ENCODE measurements at regions not wholly inside any gene's neighbourhood (a gene's known extent, or its start where the extent isn't known, plus 50 kb on each side); places are given as distances from the start of the nearest gene placed in this dataset.

DNA sequence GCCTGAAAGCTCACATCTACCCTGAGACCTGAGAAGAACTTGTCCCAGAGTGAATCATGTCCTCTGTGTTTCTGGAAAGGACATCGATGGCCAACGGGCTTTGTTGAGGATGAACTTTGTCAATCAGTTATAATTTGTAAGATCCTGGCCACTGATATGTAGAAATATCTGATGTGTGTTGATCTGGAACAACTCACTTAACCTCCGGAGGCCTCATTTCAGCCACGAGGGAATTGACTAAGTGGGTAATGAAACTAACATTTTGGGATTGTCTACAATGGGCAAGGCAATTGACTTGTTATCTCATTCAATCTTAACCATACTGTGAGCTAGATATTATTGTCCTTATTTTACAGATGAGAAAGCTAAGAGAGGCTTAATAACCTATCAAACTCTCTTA is 468.1 kb upstream of the NRP1 start:
- POLR2A ChIA-PET: no interaction called here
- intact Hi-C loops (cut with DNase I, micrococcal nuclease): no loop called here
- ATAC-seq (no peak), DNase-seq (no peak)
- Mint-ChIP-seq H3K4me3 (no peak overlapping the region), H3K9me3 (ENCODE audit: low read depth) (peaks cover 2% of the 10 kb centered on the region), H3K27me3 (no peaks in the 10 kb centered on the region), H3K4me1 (no peaks in the 10 kb centered on the region), H3K27ac (no peak overlapping the region), H3K36me3 (ENCODE audit: low read depth) (no peaks in the 10 kb centered on the region)
- CTCF ChIA-PET: no interaction called here

DNA sequence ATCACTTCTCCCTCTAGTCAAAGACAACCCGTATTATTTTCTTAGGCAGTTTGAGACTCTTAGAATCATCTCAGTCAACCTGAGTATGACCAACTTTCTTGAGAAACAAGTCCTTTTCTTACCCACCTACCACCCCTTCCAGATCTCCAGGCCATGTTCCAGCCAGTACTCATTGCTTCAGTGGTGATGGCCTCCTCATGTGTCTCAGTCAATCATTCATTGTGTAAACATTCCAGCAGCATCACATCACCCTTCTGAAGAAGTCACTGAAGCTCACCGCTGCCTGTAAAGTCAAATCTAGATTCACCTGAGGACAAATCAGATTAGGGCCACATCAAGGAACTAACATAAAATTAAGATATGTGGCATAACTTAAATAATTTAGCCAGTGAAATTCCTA is 467.2 kb upstream of the NRP1 start:
- Mint-ChIP-seq H3K9me3 (ENCODE audit: low read depth) (peaks cover under 1% of the 10 kb centered on the region), H3K36me3 (ENCODE audit: low read depth) (no peaks in the 10 kb centered on the region), H3K27ac (no peak overlapping the region), H3K4me1 (no peaks in the 10 kb centered on the region), H3K27me3 (no peaks in the 10 kb centered on the region), H3K4me3 (no peak overlapping the region)
- ChIA-PET CTCF (no interaction called here), POLR2A (no interaction called here)
- DNase-seq: no peak
- no peak for ATAC-seq
- intact Hi-C loops (cut with DNase I, micrococcal nuclease): no loop called here

DNA sequence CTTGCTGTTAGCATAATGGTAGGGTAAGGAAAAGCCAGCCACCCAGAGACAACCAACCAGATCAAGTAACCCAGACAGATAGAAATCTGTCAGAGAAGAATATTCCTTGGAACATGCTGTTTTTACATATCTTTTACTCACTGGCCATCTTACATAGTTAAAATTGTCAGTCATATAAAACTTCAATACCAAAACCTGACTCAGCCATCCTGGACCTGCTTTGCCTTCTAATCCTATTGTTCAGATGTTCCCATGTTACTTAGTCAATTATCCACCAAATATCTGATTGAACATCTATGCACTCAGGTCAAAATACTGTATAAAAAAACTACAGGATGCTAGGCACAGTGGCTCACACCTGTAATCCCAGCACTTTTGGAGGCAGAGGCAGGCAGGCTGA is 466.5 kb upstream of the NRP1 start:
- Mint-ChIP-seq H3K4me1 (no peaks in the 10 kb centered on the region), H3K9me3 (ENCODE audit: low read depth) (no peaks in the 10 kb centered on the region), H3K4me3 (no peak overlapping the region), H3K27ac (no peak overlapping the region), H3K36me3 (ENCODE audit: low read depth) (no peaks in the 10 kb centered on the region), H3K27me3 (no peaks in the 10 kb centered on the region)
- DNase-seq: no peak
- no peak for ATAC-seq
- POLR2A ChIA-PET: no interaction called here
- intact Hi-C loops (cut with DNase I, micrococcal nuclease): no loop called here
- CTCF ChIA-PET: no interaction called here

DNA sequence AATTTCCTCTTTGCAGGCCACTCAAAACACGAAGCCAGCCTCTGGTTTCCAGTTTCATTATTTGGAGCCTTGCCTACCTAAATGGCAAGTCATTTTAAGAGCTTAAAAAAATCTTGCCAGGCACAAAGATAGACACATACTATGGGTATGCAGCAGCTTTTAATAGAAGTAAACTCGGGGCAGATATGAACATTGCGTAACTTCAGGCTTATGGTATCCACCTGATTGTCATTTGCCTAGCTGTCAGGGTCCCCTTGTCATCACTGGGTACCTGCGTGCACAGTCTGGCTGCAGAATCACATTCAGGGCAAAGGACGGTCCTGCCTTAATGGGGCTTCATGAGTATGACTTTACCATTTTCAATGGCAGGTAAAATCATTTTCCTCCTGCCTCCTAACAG is 466.1 kb upstream of the NRP1 start:
- no peaks in the 10 kb centered on the region for H3K27me3 Mint-ChIP-seq
- no peaks in the 10 kb centered on the region for H3K4me1 Mint-ChIP-seq
- DNase-seq (no peak), ATAC-seq (no peak)
- ChIA-PET CTCF (interaction anchor here (0.5 kb wide), 1 partner anchor 18 kb away, joined by 3 read pairs; no protein-coding TSS in a partner anchor), POLR2A (no interaction called here)
- intact Hi-C loops (cut with DNase I, micrococcal nuclease): no loop called here
- H3K9me3 Mint-ChIP-seq (ENCODE audit: low read depth): no peaks in the 10 kb centered on the region
- no peak overlapping the region for H3K4me3 Mint-ChIP-seq
- H3K27ac Mint-ChIP-seq: no peak overlapping the region
- H3K36me3 Mint-ChIP-seq (ENCODE audit: low read depth): no peaks in the 10 kb centered on the region

DNA sequence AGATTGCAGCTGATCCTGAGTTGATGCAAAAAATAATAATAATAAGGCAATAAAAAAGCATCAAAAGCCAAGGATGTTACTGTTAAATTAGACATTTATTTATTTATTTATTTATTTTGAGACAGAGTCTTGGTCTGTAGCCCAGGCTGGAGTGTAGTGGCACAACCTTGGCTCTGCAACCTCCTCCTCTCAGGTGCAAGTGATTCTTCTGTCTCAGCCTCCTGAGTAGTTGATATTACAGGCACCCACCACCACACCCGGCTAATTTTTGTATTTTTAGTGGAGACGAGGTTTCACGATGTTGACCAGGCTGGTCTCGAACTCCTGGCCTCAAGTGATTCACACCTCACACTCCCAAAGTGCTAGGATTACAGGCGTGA is 465.5 kb upstream of the NRP1 start:
- CTCF ChIA-PET: interaction anchor here (0.5 kb wide), 1 partner anchor 19 kb away, joined by 3 read pairs; no protein-coding TSS in a partner anchor
- ATAC-seq (no peak), DNase-seq (no peak)
- intact Hi-C loops (cut with DNase I, micrococcal nuclease): no loop called here
- no peaks in the 10 kb centered on the region for H3K36me3 Mint-ChIP-seq (ENCODE audit: low read depth)
- no peaks in the 10 kb centered on the region for H3K9me3 Mint-ChIP-seq (ENCODE audit: low read depth)
- POLR2A ChIA-PET: no interaction called here
- H3K27me3 Mint-ChIP-seq: no peaks in the 10 kb centered on the region
- H3K27ac Mint-ChIP-seq: no peak overlapping the region
- H3K4me3 Mint-ChIP-seq: no peak overlapping the region
- no peaks in the 10 kb centered on the region for H3K4me1 Mint-ChIP-seq

DNA sequence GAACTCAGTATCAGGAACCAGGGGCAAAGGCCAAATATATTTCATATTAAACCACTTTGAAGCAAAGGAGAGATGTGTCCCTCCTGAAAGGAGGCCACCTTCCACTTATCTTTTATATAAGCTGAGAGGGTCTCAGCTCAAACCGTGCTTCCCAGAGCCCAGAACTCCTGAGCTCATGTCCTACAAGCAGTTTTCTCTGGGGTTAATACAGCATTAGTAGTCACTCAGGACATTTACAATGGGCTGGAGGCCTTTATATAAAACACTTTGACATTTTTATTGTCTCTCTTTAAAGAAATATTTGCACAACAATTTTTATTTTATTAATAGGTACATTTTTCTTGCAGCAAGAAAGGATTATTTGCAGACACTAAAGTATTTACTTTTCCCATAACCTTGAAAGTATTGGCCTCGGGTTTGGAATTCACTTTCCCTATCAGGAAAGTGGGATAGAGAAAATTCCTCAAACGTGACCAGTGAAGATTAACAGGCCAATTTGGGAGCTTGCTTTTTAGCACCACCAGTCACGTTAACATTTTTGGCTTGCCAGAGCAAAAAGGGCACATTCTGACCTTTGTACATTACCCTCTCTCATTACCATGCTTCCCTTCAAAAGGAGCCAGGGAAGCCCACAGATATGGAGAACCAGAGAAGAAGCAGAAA is 464.9 kb upstream of the NRP1 start:
- Mint-ChIP-seq H3K4me1 (no peaks in the 10 kb centered on the region), H3K9me3 (ENCODE audit: low read depth) (no peaks in the 10 kb centered on the region), H3K36me3 (ENCODE audit: low read depth) (no peaks in the 10 kb centered on the region), H3K27me3 (no peaks in the 10 kb centered on the region), H3K4me3 (no peak overlapping the region), H3K27ac (no peak overlapping the region)
- ChIA-PET CTCF (no interaction called here), POLR2A (no interaction called here)
- DNase-seq (no peak), ATAC-seq (no peak)
- intact Hi-C loops (cut with DNase I, micrococcal nuclease): no loop called here

DNA sequence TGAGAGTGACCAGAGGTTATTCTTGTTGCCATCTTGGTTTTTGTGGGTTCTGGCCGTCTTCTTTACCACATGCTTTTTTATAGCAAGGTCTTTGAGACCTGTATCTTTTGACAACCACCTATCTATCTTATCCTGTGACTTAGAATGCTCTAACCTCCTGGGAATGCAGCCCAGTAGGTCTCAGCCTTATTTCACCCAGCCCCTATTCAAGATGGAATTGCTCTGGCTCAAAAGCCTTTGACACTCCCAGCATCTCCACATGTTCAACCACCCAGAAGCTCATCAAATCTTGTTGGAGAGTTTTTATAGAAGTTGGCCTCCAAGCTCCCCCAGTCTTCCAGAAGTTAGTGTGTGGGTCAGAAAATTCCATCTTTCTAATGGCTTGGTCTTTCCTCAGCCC is 464.3 kb upstream of the NRP1 start:
- ChIA-PET POLR2A (no interaction called here), CTCF (no interaction called here)
- H3K4me1 Mint-ChIP-seq: no peaks in the 10 kb centered on the region
- no peak overlapping the region for H3K27ac Mint-ChIP-seq
- no peaks in the 10 kb centered on the region for H3K27me3 Mint-ChIP-seq
- no peak for DNase-seq
- no peaks in the 10 kb centered on the region for H3K9me3 Mint-ChIP-seq (ENCODE audit: low read depth)
- no peak for ATAC-seq
- intact Hi-C loops (cut with DNase I, micrococcal nuclease): no loop called here
- H3K36me3 Mint-ChIP-seq (ENCODE audit: low read depth): no peaks in the 10 kb centered on the region
- no peak overlapping the region for H3K4me3 Mint-ChIP-seq

DNA sequence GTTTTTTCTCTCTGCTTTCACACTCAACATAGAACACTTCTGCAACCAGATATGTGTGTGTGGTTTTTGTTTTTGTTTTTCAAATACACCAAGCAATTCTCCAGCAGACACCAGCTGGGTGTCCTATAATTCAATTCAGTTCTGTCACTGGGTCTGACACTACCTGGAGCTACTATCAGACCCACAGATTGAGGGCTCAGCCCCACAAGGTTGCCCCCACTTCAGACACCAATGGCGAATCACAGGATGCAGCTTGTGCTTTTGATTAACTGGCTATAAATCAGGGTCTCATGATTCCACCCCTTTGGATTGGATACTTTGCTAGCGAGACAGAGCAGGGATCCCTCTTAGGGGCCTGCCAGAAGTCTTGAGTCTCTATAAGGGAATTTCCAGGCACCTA is 462.2 kb upstream of the NRP1 start:
- Mint-ChIP-seq H3K27ac (no peak overlapping the region), H3K36me3 (ENCODE audit: low read depth) (no peaks in the 10 kb centered on the region), H3K9me3 (ENCODE audit: low read depth) (no peaks in the 10 kb centered on the region), H3K4me1 (no peaks in the 10 kb centered on the region), H3K4me3 (no peak overlapping the region), H3K27me3 (no peaks in the 10 kb centered on the region)
- DNase-seq (no peak), ATAC-seq (no peak)
- intact Hi-C loops (cut with DNase I, micrococcal nuclease): no loop called here
- ChIA-PET POLR2A (no interaction called here), CTCF (no interaction called here)

DNA sequence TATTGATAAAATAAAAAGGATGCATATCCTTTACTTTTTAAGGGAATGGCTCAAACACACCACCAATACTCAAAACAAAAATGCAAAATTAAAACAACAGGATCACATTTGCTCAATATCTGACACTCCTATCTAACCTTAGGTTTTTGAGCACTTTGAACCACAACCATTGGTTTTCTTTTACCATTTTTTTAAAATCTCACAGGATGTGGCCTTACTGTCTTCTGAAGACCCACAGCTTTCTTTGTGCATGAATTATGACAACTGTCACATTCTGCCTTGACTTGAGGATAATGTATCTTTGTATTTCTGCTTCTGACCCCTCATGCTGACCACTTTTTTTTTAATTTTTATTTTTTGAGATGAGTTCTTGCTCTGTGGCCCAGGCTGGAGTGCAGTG is 461.1 kb upstream of the NRP1 start:
- Mint-ChIP-seq H3K4me3 (no peak overlapping the region), H3K9me3 (ENCODE audit: low read depth) (no peaks in the 10 kb centered on the region)
- POLR2A ChIA-PET: interaction anchor here (0.6 kb wide), 1 partner anchor 14 kb away, joined by 4 read pairs; no protein-coding TSS in a partner anchor

DNA sequence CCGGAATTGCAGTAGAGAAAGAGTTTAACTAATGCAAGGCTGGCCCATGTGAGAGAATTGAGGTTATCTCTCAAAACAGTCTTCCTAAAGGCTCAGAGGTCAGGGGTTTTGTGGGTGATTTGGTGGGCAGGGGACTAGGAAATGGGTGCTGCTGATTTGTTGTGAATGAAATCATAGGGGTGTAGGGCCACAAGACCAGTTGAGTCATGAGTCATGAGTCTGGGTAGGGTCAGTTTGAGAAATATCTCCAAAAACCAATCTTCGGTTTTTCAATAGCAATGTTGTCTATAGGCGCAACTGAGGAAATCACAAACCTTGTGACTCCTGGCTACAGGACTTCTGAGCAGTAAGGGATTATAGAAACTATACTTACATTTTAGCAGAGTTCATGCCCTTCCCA is 460.0 kb upstream of the NRP1 start:
- POLR2A ChIA-PET: no interaction called here
- intact Hi-C loops (cut with DNase I, micrococcal nuclease): no loop called here
- DNase-seq: no peak
- Mint-ChIP-seq H3K4me3 (no peak overlapping the region), H3K36me3 (ENCODE audit: low read depth) (no peaks in the 10 kb centered on the region), H3K27ac (no peak overlapping the region), H3K27me3 (no peaks in the 10 kb centered on the region), H3K9me3 (ENCODE audit: low read depth) (no peaks in the 10 kb centered on the region), H3K4me1 (no peaks in the 10 kb centered on the region)
- CTCF ChIA-PET: no interaction called here
- no peak for ATAC-seq

More for the DNA sequence above, 461.1 kb upstream of the NRP1 start:
- intact Hi-C loops (cut with DNase I, micrococcal nuclease): no loop called here
- Mint-ChIP-seq H3K27ac (no peak overlapping the region), H3K4me1 (no peaks in the 10 kb centered on the region), H3K27me3 (no peaks in the 10 kb centered on the region), H3K36me3 (ENCODE audit: low read depth) (no peaks in the 10 kb centered on the region)
- CTCF ChIA-PET: no interaction called here
- ATAC-seq: no peak
- DNase-seq: no peak

DNA sequence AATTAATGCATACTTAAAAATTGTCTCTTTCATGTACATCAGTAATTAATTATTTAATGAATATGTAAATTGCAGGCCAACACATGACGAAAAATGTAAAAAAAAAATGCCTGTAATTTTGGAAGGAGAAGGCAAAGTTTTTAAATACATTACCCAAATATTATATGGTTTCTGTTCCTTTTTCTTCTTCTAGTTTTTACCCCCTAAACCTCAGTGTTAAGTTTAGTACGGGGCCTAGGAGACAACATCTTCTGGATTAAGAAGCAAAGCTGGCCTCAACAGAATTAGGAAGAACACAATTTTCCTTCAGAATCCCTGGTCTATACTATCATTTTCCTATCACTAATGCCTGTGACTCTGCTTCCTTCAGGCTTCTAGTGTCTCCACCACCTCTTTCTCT is 459.3 kb upstream of the NRP1 start:
- DNase-seq: no peak
- CTCF ChIA-PET: no interaction called here
- POLR2A ChIA-PET: no interaction called here
- intact Hi-C loops (cut with DNase I, micrococcal nuclease): no loop called here
- Mint-ChIP-seq H3K4me1 (no peaks in the 10 kb centered on the region), H3K36me3 (ENCODE audit: low read depth) (no peaks in the 10 kb centered on the region), H3K9me3 (ENCODE audit: low read depth) (no peaks in the 10 kb centered on the region), H3K4me3 (no peak overlapping the region), H3K27ac (no peak overlapping the region), H3K27me3 (no peaks in the 10 kb centered on the region)
- no peak for ATAC-seq

DNA sequence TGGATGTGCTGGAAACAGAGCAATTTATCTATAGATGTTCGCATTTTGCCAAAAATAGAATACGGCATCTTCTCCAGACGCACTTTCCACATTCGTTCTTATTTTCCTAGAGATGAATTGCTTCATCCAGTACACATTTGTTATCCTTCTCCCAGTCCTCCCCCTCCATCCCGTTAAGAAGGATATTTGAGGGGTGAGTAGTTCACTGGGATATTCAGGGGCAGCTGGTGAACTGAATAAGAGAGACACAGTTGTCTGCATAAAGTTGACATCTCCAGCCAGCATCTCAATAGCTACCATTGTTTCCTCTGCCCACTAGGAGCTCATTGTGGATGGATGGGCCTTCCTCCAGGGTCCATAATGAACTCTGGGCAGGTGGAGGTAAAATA is 456.8 kb upstream of the NRP1 start:
- intact Hi-C loops (cut with DNase I, micrococcal nuclease): no loop called here
- Mint-ChIP-seq H3K4me1 (no peaks in the 10 kb centered on the region), H3K9me3 (ENCODE audit: low read depth) (no peaks in the 10 kb centered on the region), H3K36me3 (ENCODE audit: low read depth) (no peaks in the 10 kb centered on the region), H3K4me3 (no peak overlapping the region), H3K27ac (no peak overlapping the region), H3K27me3 (no peaks in the 10 kb centered on the region)
- ATAC-seq (no peak), DNase-seq (no peak)
- CTCF ChIA-PET: interaction anchor here (1.2 kb wide), 1 partner anchor 14 kb away, joined by 3 read pairs; no protein-coding TSS in a partner anchor
- POLR2A ChIA-PET: no interaction called here

Data from activated CD4-positive, alpha-beta T cell treated with anti-CD3 and anti-CD28 coated beads for 36 hours (primary cell).